GM20000 (cell line): ENCODE measurements at regions not wholly inside any gene's neighbourhood (a gene's known extent, or its start where the extent isn't known, plus 50 kb on each side); places are given as distances from the start of the nearest gene placed in this dataset.

Experiments
- DNase-seq: peaks from one replicate; pipeline ENCODE4 v3.0.0; 2012; ENCODE audit warnings: low spot score
- TF ChIP-seq, protein P1 (sequence below): IDR thresholded peaks from 2 replicates; pipeline ENCODE4 v1.5.1; 2012; ENCODE audit warnings: mild to moderate bottlenecking, control low read depth; ENCODE audit errors: extremely low read depth, missing control alignments

DNA sequence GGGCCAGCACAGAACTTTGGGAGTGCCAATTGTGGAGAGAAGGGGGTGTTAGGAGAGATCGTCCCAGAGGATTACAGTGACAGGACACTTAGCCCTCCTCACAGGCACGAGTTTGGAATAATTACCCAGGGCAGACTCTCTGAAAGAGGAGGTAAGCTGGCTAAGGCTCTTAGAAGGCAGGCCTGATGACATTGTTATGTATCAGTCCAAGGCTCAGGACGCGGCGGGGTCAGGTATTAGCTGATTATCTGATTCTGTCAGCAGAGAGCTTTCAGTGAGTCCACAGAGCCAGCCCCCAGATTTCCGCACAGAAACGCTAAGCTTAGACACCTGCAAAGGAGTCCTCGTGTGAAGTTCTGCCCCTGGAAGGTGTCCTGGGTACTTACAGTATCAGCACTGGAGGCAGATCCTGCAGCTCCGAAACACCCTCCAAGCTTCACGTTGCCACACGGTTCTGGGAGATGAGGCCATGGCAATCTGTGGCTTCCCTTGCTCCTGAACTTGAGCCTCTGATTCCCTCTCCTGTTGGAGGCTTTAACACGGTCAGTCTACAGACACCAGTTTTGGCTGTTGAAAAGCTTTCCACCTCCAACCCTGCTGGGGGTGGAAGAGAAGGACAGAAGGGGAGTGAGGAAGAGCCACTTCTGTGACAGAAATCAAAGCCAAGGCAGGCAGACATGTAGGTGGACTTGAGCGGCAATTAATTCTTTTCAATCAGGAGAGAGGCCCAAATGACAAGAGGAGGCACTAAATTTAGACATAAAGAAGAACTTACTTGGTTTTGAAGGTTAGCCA, 123.6 kb upstream of the CADM1 start:
- TF ChIP-seq, protein P1, sequence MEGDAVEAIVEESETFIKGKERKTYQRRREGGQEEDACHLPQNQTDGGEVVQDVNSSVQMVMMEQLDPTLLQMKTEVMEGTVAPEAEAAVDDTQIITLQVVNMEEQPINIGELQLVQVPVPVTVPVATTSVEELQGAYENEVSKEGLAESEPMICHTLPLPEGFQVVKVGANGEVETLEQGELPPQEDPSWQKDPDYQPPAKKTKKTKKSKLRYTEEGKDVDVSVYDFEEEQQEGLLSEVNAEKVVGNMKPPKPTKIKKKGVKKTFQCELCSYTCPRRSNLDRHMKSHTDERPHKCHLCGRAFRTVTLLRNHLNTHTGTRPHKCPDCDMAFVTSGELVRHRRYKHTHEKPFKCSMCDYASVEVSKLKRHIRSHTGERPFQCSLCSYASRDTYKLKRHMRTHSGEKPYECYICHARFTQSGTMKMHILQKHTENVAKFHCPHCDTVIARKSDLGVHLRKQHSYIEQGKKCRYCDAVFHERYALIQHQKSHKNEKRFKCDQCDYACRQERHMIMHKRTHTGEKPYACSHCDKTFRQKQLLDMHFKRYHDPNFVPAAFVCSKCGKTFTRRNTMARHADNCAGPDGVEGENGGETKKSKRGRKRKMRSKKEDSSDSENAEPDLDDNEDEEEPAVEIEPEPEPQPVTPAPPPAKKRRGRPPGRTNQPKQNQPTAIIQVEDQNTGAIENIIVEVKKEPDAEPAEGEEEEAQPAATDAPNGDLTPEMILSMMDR, result no peak
- DNase-seq, result no peak

DNA sequence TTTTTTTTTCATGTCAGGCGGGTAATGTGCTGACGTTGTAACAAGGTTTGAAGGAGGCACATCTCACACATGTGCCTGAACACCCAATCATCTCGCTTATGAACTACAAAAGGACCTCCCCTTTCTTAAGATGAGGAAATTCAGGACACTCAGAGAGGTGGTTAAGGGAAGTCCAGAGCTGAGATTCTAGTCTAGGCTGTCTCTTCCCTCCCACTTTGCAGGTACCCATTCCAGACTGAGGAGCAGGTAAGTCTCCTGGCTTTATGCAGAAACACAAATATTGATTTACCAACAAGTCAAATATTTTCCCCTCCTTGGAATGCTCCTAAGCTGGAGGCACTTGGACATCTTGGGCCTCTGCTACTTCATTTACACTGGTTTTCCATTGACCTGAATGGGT, 122.9 kb upstream of the CADM1 start:
- TF ChIP-seq, protein P1, result no peak
- DNase-seq, result no peak

- TF ChIP-seq, protein P1, result no peak
- no peak for DNase-seq
Observed at GRCh38 chr11:115626414-115626813, 122.2 kb upstream of the CADM1 start.

DNA sequence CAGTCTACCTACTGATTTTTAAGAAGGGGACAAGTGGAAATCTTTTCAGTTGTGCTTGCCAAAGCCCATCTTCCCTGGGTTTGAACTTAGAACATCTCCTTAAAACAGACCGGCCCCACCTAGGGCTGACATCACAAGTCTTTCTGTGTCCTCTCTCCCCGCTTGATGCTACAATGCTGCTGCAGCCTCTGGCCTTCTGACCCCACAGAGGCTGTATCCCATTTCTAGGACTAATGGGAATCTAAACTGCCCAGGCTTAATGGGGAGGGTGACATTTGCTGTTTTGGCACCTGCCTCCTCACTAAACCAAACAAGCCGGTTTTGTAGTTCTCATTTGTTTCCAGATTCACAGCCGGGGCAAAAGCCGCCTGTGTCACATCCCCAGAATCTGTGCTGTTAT, 121.3 kb upstream of the CADM1 start:
- TF ChIP-seq, protein P1, result no peak
- no peak for DNase-seq

DNA sequence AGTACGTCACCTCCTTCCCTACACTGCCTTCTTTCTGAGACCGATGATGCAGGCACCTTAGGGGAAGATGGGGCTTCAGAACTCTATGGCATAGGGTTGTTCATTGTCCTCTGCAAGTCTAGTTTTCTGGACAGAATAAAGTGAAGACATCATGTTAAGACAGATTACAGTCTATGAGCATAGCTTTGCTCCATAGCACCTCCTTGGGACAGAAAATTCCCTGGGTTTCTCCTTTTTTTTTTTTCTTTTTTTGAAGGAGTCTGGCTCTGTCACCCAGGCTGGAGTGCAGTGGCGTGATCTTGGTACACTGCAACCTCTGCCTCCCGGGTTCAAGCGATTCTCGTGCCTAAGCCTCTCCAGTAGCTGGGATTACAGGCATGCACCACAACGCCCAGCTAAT, 119.8 kb upstream of the CADM1 start:
- DNase-seq, result no peak
- TF ChIP-seq, protein P1, result no peak

DNA sequence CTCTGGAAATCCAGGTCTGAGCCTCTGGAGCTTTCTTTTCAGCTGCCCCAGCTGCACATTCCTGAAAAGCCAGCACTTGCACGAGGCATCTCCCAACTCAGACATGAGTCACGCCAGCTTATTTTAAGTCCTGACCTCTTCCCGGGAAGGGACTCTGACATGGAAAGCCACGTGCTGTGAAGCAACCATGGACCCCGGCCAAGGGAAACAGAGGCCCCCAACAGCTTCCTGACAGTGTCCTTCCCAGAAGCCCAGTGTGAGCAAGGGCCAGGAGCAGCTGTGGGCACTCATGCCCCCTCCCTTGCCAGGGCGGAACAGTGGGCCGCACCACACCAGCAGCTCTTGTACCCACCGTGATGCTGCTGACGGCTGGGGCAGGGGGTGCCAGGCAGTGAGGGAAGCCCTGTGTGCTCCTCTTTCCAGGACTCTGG, 118.8 kb upstream of the CADM1 start:
- no peak for DNase-seq

DNA sequence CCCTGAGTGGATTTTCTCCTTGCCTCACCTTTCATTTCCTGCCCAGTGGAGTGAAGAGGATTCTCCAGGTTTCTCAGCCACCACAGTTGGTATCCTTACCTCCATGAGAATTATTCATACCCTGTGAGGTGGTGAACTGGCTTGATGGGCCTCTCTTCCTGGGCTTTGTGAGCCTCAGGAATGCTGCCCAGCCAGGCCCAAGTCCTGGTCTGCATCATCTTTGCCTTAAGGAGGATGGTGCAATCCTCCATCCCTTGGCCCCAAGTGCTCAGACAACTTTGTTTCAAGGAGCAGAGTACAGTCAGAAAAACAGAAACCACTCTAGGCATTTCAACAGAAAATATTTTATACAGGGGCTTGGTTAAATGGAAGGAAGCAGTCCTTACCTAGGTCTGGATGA, 114.2 kb upstream of the CADM1 start:
- TF ChIP-seq, protein P1, result no peak
- DNase-seq, result no peak

More for the DNA sequence above, 118.8 kb upstream of the CADM1 start:
- TF ChIP-seq, protein P1, result no peak
